A549 (cell line): ENCODE measurements at regions not wholly inside any gene's neighbourhood (a gene's known extent, or its start where the extent isn't known, plus 50 kb on each side); places are given as distances from the start of the nearest gene placed in this dataset.

Experiments
- CHD2 ChIP-seq: fragments of 150-350 bp; IDR thresholded peaks from 2 replicates; pipeline ENCODE4 v1.6.1; 2014; ENCODE audit warnings: low read length; ENCODE audit not compliant: partially characterized antibody
- CTCF ChIP-seq: fragments of >200 bp; sonication (Bioruptor Twin); formaldehyde crosslinking; IDR thresholded peaks from 3 replicates; pipeline ENCODE4 v1.5.1; 2016
- ESRRA ChIP-seq: fragments of 150-350 bp; IDR thresholded peaks from 2 replicates; pipeline ENCODE4 v1.6.1; 2014; ENCODE audit warnings: mild to moderate bottlenecking, low read length, borderline replicate concordance
- HDAC2 ChIP-seq: fragments of 200-600 bp; sonication (generic); IDR thresholded peaks from 2 replicates; pipeline ENCODE4 v1.6.1; 2016
- KDM1A ChIP-seq: fragments of 200-600 bp; sonication (generic); IDR thresholded peaks from 2 replicates; pipeline ENCODE4 v1.6.1; 2016; ENCODE audit warnings: low read depth, mild to moderate bottlenecking
- KDM5A ChIP-seq: fragments of 200-600 bp; sonication (generic); IDR thresholded peaks from 2 replicates; pipeline ENCODE4 v1.6.1; 2016; ENCODE audit warnings: antibody characterized with exemption, mild to moderate bottlenecking
- SREBF2 ChIP-seq: fragments of 450-650 bp; IDR thresholded peaks from 2 replicates; pipeline ENCODE4 v1.6.1; 2014; ENCODE audit warnings: mild to moderate bottlenecking, moderate library complexity

GRCh38 chr9:80163889-80164288 lies 592.1 kb downstream of the TLE4 start:
- TF ChIP-seq CTCF, result no peak
- no peak for TF ChIP-seq CHD2
- no peak for TF ChIP-seq KDM1A
- no peak for TF ChIP-seq HDAC2
- TF ChIP-seq ESRRA, result no peak
- no peak for TF ChIP-seq SREBF2
- no peak for TF ChIP-seq KDM5A
